Epithelial cell of proximal tubule (primary cell): ENCODE measurements at regions not wholly inside any gene's neighbourhood (a gene's known extent, or its start where the extent isn't known, plus 50 kb on each side); places are given as distances from the start of the nearest gene placed in this dataset.

Experiments used
- DNase-seq: peaks from one replicate; pipeline ENCODE4 v3.0.0-alpha.2; 2011; ENCODE audit warnings: low read depth
- H3K4me3 ChIP-seq: 2 replicates; pipeline ENCODE4 v1.5.1; 2011; ENCODE audit warnings: low read depth, mild to moderate bottlenecking, low read length
- TF ChIP-seq, protein P1 (sequence below): conservative IDR thresholded peaks from 2 replicates; pipeline ENCODE4 v1.5.1; 2012; ENCODE audit warnings: low read depth, mild to moderate bottlenecking, low read length

DNA sequence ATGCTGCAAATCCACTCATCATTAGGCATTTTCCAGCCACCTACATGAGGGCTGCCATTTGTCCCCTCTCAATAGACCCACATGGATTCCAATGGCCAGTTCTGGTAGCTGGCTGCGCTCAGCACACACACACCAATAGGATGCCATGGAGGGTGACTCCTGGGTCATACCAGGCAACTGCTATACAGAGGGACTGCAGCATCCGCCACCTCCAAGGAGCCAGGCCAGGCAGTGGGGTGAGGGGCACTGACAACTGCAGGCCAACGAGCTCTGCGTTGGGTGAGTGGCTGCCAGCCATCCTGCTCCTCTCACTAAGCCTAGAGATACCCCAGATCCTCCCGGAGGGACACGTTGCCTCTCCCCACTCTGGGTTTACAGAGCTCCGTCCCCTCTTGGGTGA, 118.8 kb upstream of the NANOS1 start:
- DNase-seq, result no peak
- H3K4me3 ChIP-seq, result no peak overlapping the region
- TF ChIP-seq, protein P1, sequence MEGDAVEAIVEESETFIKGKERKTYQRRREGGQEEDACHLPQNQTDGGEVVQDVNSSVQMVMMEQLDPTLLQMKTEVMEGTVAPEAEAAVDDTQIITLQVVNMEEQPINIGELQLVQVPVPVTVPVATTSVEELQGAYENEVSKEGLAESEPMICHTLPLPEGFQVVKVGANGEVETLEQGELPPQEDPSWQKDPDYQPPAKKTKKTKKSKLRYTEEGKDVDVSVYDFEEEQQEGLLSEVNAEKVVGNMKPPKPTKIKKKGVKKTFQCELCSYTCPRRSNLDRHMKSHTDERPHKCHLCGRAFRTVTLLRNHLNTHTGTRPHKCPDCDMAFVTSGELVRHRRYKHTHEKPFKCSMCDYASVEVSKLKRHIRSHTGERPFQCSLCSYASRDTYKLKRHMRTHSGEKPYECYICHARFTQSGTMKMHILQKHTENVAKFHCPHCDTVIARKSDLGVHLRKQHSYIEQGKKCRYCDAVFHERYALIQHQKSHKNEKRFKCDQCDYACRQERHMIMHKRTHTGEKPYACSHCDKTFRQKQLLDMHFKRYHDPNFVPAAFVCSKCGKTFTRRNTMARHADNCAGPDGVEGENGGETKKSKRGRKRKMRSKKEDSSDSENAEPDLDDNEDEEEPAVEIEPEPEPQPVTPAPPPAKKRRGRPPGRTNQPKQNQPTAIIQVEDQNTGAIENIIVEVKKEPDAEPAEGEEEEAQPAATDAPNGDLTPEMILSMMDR, result no peak

DNA sequence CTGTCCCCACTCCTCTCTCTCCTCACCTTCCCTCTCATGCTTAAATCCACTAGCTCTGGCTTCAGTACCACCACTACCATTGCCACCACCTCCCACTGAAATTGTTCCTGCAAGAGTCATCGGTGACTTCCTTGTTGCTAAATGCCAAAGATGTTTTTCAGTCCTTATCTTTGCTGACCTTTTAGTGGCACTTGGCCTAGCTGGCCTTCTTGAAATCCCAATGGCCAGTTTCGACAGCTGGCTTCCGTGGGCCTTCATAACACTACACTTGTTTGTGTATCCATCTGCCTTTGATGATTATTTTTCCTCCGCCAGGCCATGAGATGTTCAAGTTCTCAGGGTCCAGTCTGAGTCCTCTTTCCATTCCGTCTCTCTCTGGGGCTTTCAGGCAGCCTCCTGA, 118.2 kb upstream of the NANOS1 start:
- TF ChIP-seq, protein P1, result no peak
- DNase-seq, result no peak
- H3K4me3 ChIP-seq, result no peak overlapping the region

DNA sequence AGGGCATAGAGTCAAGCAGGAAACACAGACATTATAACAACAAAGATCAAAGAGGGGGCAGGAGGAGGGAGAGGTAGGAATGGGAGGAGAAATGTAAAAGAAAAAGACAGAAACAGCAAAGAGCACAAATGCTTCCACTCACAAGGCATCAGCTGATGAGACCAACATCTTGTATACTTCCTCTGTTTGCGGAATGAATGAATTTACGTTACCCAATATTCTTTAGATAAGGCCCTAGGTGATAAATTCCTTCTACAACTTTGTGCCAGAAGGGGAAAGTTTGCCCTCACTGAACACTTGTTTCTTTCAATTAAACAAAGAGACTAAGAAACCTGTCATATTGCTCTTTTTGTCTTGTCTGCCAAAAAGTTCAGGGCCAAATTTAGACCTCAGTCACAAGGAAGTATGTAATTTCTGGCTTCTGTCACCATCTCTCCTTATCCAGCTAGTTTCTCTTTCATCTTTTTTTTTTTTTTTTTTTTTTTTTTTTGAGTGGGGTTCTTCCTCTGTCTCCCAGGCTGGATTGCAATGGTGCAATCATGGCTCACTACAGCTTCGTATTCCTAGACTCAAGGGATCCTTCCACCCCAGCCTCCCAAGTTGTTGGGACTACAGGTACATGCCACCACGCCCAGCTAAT, 116.4 kb upstream of the NANOS1 start:
- no peak for DNase-seq
- H3K4me3 ChIP-seq, result no peak overlapping the region
- TF ChIP-seq, protein P1, result no peak

DNA sequence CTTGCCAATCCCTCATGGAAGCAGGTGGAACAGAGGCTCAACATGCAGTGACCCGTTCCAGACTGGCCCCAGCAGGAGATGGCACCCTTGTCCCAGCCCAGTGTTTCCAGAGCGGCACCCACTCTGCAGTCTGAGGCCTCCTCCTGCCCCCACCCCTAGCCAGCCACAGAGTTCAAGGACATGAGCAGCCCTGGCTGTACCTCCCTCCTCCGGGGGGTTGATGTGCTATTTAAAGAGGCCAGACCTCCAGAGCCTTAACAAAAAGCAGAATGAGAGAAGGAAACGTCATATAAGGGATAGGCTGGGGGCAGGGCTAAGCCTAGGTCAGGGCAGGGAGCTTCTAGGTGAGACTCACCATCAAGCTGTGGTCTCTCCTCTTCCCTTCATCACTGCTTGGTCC, 115.7 kb upstream of the NANOS1 start:
- DNase-seq, result no peak
- TF ChIP-seq, protein P1, result no peak
- no peak overlapping the region for H3K4me3 ChIP-seq

DNA sequence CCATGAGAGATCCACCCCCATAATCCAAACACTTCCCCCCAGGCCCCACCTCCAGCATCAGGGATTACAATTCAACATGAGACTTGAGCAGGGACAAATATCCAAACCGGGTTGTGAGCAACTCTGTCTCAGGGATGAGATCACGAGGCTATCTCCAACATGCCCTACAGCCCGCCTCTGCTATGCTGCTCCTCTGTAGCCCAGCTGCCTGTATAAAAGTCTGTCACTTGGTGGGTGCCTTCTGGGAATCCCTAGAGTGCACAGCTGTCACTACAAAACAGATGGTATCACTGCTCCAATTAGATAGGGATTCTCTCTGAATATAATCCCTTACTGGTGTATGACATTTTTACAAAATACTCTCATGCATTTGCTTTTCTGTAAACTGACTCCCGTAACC, 114.9 kb upstream of the NANOS1 start:
- DNase-seq, result no peak
- no peak overlapping the region for H3K4me3 ChIP-seq
- TF ChIP-seq, protein P1, result no peak

DNA sequence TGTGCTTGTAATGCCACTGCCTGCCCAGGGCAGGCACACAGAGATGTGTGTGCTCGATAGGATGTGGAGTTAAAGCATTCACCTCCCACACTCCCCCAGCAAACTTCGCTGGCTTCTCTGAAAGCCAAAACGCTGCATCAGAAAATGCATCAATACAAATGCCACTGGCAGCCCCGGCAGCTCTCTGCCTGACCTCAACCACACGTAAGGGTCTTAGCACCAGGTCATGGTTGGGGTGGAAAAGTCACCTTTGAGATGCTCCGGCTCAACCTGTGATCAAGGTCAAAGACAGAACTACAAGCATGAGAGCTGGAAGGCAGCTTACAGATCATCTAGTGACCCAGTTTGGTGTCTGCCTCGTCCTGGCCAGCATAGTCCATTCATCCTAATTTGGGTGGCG, 114.4 kb upstream of the NANOS1 start:
- no peak for DNase-seq
- no peak overlapping the region for H3K4me3 ChIP-seq
- TF ChIP-seq, protein P1, result no peak

DNA sequence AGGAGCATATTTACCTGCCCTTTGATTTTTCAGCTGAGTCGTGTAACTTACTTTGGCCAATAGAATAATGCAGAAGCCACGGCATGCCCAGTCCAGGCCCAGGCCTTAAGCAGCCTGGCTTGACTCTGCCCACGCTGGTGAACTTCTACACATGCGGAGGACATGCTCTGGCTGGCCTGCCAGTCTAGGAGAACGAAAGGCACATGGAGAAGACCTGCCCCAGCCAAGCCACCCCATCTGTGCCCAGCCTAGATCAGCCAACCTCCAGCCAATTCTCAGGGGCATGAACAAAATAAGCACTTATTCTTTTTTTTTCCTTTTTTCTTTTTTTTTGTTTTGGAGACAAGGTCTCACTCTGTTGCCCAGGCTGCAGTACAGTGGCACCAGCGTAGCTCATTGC, 112.7 kb upstream of the NANOS1 start:
- H3K4me3 ChIP-seq, result no peak overlapping the region
- TF ChIP-seq, protein P1, result no peak
- no peak for DNase-seq
